ENCODE measurements at regions not wholly inside any gene's neighbourhood (a gene's known extent, or its start where the extent isn't known, plus 50 kb on each side); places are given as distances from the start of the nearest gene placed in this dataset.

DNA sequence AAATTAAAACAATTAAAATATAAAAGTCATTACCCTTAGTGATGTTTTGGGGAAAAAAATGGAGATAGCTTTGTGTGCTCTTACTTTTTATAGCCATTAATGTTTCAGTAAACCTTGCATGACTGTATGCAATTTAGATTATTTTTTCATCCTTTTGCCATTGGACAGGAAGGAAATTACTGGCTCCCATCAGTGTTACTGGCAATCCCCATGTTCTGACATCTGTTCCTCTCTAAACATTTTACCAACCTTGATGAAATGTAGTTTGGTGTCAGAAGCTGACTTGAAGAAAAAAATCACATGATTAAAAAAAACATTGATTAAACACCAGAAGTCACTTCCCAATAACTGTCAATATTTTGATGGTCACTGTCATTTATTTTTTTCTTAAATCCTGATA lies 52.3 kb upstream of the ZNF536 start:
- TF ChIP-seq FOXJ3 (CRISPR knock-in tag; IDR thresholded peaks at IDR 0.05) (no peak), SIN3A (IDR thresholded peaks at IDR 0.05; ENCODE audit: borderline replicate concordance, low read depth, low read length) (no peak), POLR2AphosphoS5 (IDR thresholded peaks at IDR 0.05; ENCODE audit: low read depth, low read length) (no peak), FOXM1 (IDR thresholded peaks at IDR 0.05; ENCODE audit: low read depth) (no peak), TAF1 (IDR thresholded peaks at IDR 0.05; ENCODE audit: borderline replicate concordance, low read depth, low read length) (no peak)

Data from SK-N-SH (cell line).